ENCODE measurements at regions not wholly inside any gene's neighbourhood (a gene's known extent, or its start where the extent isn't known, plus 50 kb on each side); places are given as distances from the start of the nearest gene placed in this dataset. TPM values are rescaled to one million over a fixed set of nuclear protein-coding genes. Genes with fewer than 3 reads are reported as not detected.

Small RNA genes lying in the stretch of these regions (microRNA-seq; reads per million reads assigned to microRNA genes)
- not detected for gene MIR4460 (ENCODE audit: unreplicated experiment)
